ENCODE measurements at regions not wholly inside any gene's neighbourhood (a gene's known extent, or its start where the extent isn't known, plus 50 kb on each side); places are given as distances from the start of the nearest gene placed in this dataset.
"Not testable (repeated sequence)": the region's sequence is repeated elsewhere in the genome, so short reads cannot be mapped to it uniquely, and the experiment has no call there.

DNA sequence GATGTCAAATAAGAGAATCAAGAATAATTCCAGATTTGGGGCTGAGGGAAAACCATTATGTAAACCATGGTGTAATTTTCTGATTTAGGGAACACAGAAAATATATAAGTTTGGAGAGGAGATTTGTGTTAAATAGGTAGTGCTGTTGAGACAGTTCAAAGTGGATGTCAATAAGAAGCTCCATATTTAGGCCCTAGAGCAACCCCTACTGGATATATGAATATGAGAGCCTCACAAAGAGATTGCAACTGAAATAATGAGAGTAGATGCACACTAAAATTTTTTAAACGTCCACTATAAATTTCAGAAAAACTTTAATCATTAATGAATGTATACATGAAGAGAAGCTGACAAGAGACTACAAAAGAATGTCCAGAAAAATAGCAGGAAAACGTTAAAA lies 1447.8 kb upstream of the PRMT6 start:
- no peak overlapping the region for H3K27ac ChIP-seq (replicated peaks)
- no peak overlapping the region for H3K4me3 ChIP-seq (replicated peaks; ENCODE audit: insufficient read depth, low read length)
- DNase-seq (ENCODE audit: low read depth in 1 of 2, low spot score in 1 of 2) = no peak
- H3K27me3 ChIP-seq (ENCODE audit: insufficient read depth, poor library complexity, severe bottlenecking) = no peaks in the 10 kb centered on the region
- TF ChIP-seq POLR2AphosphoS5 (IDR thresholded peaks at IDR 0.05; ENCODE audit: low read depth) (no peak), GABPA (IDR thresholded peaks at IDR 0.05; ENCODE audit: low read depth) (no peak), SPI1 (IDR thresholded peaks at IDR 0.05; ENCODE audit: borderline replicate concordance, low read depth) (no peak)
- TF ChIP-seq, protein P1, sequence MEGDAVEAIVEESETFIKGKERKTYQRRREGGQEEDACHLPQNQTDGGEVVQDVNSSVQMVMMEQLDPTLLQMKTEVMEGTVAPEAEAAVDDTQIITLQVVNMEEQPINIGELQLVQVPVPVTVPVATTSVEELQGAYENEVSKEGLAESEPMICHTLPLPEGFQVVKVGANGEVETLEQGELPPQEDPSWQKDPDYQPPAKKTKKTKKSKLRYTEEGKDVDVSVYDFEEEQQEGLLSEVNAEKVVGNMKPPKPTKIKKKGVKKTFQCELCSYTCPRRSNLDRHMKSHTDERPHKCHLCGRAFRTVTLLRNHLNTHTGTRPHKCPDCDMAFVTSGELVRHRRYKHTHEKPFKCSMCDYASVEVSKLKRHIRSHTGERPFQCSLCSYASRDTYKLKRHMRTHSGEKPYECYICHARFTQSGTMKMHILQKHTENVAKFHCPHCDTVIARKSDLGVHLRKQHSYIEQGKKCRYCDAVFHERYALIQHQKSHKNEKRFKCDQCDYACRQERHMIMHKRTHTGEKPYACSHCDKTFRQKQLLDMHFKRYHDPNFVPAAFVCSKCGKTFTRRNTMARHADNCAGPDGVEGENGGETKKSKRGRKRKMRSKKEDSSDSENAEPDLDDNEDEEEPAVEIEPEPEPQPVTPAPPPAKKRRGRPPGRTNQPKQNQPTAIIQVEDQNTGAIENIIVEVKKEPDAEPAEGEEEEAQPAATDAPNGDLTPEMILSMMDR (IDR thresholded peaks at IDR 0.05; ENCODE audit: insufficient read depth, low read length) = no peak
- TF ChIP-seq, protein P2, sequence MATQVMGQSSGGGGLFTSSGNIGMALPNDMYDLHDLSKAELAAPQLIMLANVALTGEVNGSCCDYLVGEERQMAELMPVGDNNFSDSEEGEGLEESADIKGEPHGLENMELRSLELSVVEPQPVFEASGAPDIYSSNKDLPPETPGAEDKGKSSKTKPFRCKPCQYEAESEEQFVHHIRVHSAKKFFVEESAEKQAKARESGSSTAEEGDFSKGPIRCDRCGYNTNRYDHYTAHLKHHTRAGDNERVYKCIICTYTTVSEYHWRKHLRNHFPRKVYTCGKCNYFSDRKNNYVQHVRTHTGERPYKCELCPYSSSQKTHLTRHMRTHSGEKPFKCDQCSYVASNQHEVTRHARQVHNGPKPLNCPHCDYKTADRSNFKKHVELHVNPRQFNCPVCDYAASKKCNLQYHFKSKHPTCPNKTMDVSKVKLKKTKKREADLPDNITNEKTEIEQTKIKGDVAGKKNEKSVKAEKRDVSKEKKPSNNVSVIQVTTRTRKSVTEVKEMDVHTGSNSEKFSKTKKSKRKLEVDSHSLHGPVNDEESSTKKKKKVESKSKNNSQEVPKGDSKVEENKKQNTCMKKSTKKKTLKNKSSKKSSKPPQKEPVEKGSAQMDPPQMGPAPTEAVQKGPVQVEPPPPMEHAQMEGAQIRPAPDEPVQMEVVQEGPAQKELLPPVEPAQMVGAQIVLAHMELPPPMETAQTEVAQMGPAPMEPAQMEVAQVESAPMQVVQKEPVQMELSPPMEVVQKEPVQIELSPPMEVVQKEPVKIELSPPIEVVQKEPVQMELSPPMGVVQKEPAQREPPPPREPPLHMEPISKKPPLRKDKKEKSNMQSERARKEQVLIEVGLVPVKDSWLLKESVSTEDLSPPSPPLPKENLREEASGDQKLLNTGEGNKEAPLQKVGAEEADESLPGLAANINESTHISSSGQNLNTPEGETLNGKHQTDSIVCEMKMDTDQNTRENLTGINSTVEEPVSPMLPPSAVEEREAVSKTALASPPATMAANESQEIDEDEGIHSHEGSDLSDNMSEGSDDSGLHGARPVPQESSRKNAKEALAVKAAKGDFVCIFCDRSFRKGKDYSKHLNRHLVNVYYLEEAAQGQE (IDR thresholded peaks at IDR 0.05; ENCODE audit: insufficient replicate concordance, low read depth) = no peak

DNA sequence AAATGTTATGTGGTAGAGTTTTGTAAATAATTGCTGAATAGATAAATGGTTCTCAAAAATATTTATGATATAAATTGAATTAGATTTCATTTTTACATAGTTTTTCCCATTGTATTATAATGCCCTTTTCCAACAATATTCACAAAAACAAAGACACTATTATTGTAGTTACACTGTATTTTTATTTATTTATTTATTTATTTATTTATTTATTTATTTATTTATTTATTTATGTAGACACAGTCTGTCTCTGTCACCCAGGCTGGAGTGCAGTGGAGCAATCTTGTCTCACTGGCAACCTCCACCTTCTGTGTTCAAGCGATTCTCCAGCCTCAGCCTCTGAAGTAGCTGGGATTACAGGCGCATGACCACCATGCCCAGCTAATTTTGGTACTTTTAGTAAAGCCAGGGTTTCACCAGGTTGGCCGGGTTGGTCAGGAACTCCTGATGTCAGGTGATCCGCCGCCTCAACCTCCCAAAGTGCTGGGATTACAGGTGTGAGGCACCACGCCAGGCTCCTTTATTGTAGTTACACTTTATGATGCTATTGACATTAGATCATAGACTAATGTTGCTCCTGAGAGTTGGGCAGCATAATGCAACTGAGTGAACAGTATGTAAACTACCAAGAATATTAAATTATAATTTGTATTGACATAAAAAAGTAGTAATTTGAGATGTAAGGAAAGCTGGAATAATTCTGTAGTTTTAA lies 1430.0 kb upstream of the PRMT6 start:
- no peak overlapping the region for H3K27ac ChIP-seq (replicated peaks)
- no peak overlapping the region for H3K4me3 ChIP-seq (replicated peaks; ENCODE audit: insufficient read depth, low read length)
- H3K27me3 ChIP-seq (ENCODE audit: insufficient read depth, poor library complexity, severe bottlenecking) = no peaks in the 10 kb centered on the region
- DNase-seq (ENCODE audit: low read depth in 1 of 2, low spot score in 1 of 2) = no peak
- TF ChIP-seq, protein P1 (IDR thresholded peaks at IDR 0.05; ENCODE audit: insufficient read depth, low read length) = no peak
- TF ChIP-seq GABPA (IDR thresholded peaks at IDR 0.05; ENCODE audit: low read depth) (no peak), POLR2AphosphoS5 (IDR thresholded peaks at IDR 0.05; ENCODE audit: low read depth) (no peak), SPI1 (IDR thresholded peaks at IDR 0.05; ENCODE audit: borderline replicate concordance, low read depth) (no peak)
- TF ChIP-seq, protein P2 (IDR thresholded peaks at IDR 0.05; ENCODE audit: insufficient replicate concordance, low read depth) = no peak

DNA sequence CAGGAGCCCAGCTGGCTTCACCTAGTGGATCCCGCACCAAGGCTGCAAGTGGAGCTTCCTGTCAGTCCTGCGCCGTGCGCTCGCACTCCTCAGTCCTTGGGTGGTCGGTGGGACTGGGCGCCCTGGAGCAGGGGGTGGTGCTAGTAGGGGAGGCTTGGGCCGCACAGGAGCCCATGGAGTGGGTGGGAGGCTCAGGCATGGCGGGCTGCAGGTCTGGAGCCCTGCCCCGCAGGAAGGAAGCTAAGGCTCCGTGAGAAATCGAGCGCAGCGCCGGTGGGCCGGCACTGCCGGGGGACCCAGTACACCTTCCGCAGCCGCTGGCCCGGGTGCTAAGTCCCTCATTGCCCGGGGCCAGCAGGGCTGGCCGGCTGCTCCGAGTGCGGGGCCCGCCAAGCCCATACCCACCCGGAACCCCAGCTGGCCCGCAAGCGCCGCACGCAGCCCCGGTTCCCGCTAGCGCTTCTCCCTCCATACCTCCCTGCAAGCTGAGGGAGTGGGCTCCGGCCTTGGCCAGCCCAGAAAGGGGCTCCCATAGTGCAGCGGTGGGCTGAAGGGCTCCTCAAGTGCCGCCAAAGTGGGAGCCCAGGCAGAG lies 1425.2 kb upstream of the PRMT6 start:
- not testable (repeated sequence) for H3K27me3 ChIP-seq (ENCODE audit: insufficient read depth, poor library complexity, severe bottlenecking); DNase-seq (ENCODE audit: low read depth in 1 of 2, low spot score in 1 of 2); H3K4me3 ChIP-seq (replicated peaks; ENCODE audit: insufficient read depth, low read length); H3K27ac ChIP-seq (replicated peaks)

DNA sequence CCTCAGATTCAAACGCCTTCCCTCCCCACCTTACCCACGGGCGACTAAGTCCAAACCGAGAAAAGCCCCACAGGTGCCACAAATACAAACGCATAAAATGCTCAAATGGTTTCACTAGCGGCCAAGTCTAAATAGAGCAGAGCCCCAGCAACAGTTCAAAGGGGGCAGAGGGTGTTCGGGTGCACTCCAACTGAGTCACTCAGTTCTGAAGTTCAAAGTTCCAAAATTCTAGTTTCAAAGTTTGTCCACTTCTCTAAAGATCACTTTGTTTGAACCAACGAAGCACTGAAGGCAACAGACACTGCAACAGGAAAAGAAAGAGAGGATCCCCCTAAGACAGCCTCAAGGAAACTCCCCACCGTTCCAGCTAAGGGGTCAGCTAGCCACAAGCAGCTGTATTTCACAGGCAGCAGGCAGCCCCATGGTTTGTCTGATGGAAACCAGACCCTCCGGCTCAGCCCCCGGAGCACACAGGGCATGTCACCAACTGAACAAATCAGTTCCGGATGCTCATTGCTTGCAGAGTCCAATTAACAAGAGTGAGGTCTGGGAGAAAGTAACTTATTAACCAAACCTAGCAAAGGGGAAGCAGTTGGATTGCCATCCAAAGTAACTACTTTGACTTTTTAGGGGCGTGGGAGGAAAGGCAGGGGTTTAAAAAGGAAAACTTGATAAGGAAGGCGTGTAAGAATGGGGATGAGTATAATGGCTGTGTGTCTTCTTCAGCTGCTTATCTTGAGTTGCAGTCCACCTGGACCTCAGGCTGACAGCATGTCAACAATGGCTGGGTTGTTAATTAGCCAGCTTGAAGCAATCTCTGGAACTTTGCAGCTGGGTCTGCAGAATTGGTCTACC lies 1423.9 kb upstream of the PRMT6 start:
- Histone ChIP-seq H3K4me3 (replicated peaks; ENCODE audit: insufficient read depth, low read length) (no peak overlapping the region), H3K27me3 (ENCODE audit: insufficient read depth, poor library complexity, severe bottlenecking) (no peaks in the 10 kb centered on the region), H3K27ac (replicated peaks) (no peak overlapping the region)
- DNase-seq (ENCODE audit: low read depth in 1 of 2, low spot score in 1 of 2) = no peak
- TF ChIP-seq GABPA (IDR thresholded peaks at IDR 0.05; ENCODE audit: low read depth) = no peak
- TF ChIP-seq POLR2AphosphoS5 (IDR thresholded peaks at IDR 0.05; ENCODE audit: low read depth) = no peak
- no peak for TF ChIP-seq SPI1 (IDR thresholded peaks at IDR 0.05; ENCODE audit: borderline replicate concordance, low read depth)
- TF ChIP-seq, protein P2 (IDR thresholded peaks at IDR 0.05; ENCODE audit: insufficient replicate concordance, low read depth) = no peak
